ENCODE measurements at regions not wholly inside any gene's neighbourhood (a gene's known extent, or its start where the extent isn't known, plus 50 kb on each side); places are given as distances from the start of the nearest gene placed in this dataset.

DNA sequence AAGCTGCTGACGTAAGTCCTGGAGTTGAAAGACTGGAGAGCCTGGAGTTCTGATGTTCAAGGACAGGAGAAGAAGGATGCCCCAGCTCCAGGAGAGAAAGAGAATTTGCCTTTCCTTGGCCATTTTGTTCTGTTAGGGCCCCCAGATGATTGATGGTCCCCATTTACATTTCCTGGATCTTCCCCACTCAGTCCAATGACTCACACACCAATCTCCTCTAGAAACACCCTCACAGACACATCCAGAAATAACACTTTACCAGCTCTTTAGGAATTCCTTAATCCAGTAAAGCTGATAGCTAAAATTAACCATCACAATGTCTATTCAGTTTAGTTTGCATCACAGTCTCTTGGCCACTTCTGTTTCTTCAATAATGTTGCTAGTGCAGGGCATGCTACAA is 260.2 kb upstream of the IRAK1BP1 start (continued):
- TF ChIP-seq KAT8 (IDR thresholded peaks at IDR 0.05; ENCODE audit: low read depth) (no peak), KDM2B (CRISPR knock-in tag; IDR thresholded peaks at IDR 0.05) (no peak), HNRNPLL (IDR thresholded peaks at IDR 0.05; ENCODE audit: low read depth, low read length, poor library complexity, severe bottlenecking) (no peak), MED1 (CRISPR knock-in tag; IDR thresholded peaks at IDR 0.05; ENCODE audit: borderline replicate concordance) (no peak), DIDO1 (tag; IDR thresholded peaks at IDR 0.05; ENCODE audit: low read depth) (no peak)

DNA sequence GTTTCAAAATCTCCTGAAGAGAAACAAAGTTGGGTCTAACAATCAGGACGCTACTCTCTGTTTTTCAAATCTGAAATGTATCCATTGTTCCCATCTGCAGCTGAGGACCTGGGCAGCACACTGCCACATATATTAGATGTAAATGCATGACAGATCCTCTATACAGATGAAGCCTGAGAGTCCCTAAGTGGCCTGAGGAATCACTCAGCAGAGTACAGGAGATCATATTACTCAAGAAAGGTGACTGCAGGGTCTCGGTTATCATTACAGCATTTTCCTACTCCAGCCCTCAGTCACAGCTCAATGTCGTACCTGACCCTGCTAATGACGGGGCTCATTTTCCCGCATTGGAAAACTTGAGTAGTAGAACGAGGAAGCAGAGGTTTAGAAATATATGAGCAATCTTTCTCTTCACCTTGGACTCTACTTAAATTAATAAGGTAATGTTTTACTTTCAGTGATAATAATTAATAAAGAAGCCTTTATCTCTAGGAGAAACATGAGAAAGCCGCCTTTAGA is 256.2 kb upstream of the IRAK1BP1 start:
- no peak overlapping the region for H3K27ac ChIP-seq (ENCODE audit: extremely low read depth, low read depth, low read length)
- POLR2A ChIA-PET: no interaction called here
- intact Hi-C loops (cut with micrococcal nuclease): no loop called here
- no peak overlapping the region for H2AFZ ChIP-seq (ENCODE audit: low read depth, low read length)
- FAIRE-seq (no peak), ATAC-seq (no peak), DNase-seq (ENCODE audit: extremely low read depth in 1 of 4, low spot score in 3 of 4) (no peak)
- no peaks in the 10 kb centered on the region for H3K4me1 ChIP-seq (replicated peaks in 1 of 2; ENCODE audit: control insufficient read depth in 2 of 2, insufficient read depth in 2 of 2, low read length in 2 of 2)
- H3K4me2 ChIP-seq (ENCODE audit: insufficient read depth, low read length): no peak overlapping the region
- H4K20me1 ChIP-seq (replicated peaks; ENCODE audit: control insufficient read depth, insufficient read depth, low read length): no peaks in the 10 kb centered on the region
- H3K9ac ChIP-seq (ENCODE audit: insufficient read depth in 1 of 2, low read depth in 2 of 2, low read length in 2 of 2): no peak overlapping the region
- BruUV-seq (replicated peaks): no TSS peak
- H3K4me3 ChIP-seq: no peak overlapping the region
- TF ChIP-seq, protein P1, sequence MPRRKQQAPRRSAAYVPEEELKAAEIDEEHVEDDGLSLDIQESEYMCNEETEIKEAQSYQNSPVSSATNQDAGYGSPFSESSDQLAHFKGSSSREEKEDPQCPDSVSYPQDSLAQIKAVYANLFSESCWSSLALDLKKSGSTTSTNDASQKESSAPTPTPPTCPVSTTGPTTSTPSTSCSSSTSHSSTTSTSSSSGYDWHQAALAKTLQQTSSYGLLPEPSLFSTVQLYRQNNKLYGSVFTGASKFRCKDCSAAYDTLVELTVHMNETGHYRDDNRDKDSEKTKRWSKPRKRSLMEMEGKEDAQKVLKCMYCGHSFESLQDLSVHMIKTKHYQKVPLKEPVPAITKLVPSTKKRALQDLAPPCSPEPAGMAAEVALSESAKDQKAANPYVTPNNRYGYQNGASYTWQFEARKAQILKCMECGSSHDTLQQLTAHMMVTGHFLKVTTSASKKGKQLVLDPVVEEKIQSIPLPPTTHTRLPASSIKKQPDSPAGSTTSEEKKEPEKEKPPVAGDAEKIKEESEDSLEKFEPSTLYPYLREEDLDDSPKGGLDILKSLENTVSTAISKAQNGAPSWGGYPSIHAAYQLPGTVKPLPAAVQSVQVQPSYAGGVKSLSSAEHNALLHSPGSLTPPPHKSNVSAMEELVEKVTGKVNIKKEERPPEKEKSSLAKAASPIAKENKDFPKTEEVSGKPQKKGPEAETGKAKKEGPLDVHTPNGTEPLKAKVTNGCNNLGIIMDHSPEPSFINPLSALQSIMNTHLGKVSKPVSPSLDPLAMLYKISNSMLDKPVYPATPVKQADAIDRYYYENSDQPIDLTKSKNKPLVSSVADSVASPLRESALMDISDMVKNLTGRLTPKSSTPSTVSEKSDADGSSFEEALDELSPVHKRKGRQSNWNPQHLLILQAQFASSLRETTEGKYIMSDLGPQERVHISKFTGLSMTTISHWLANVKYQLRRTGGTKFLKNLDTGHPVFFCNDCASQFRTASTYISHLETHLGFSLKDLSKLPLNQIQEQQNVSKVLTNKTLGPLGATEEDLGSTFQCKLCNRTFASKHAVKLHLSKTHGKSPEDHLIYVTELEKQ (CRISPR knock-in tag; IDR thresholded peaks at IDR 0.05): no peak
- no peaks in the 10 kb centered on the region for H3K27me3 ChIP-seq (ENCODE audit: control insufficient read depth in 2 of 2, insufficient read depth in 2 of 2, low read length in 2 of 2)
- WGBS (ENCODE audit: insufficient coverage, low coverage, missing lambda C conversion rate): 2% methylated on average over 7 of the region's 7 CpGs
- in situ Hi-C loops (cut with MboI): no loop called here
- H3K9me1 ChIP-seq (ENCODE audit: control insufficient read depth, insufficient read depth, low read length): no peaks in the 10 kb centered on the region
- H3K9me3 ChIP-seq (replicated peaks; ENCODE audit: control insufficient read depth, insufficient read depth, low read depth, low read length): no peaks in the 10 kb centered on the region
- no peaks in the 10 kb centered on the region for H3K36me3 ChIP-seq (ENCODE audit: control insufficient read depth, insufficient read depth, low read length)
- CTCF ChIA-PET (ENCODE audit: low intra/inter-chr PET ratio): no interaction called here
- H3K79me2 ChIP-seq (ENCODE audit: control insufficient read depth, insufficient read depth, low read length): no peaks in the 10 kb centered on the region

Measured in K562 (cell line).